Loucy (cell line): ENCODE measurements at regions not wholly inside any gene's neighbourhood (a gene's known extent, or its start where the extent isn't known, plus 50 kb on each side); places are given as distances from the start of the nearest gene placed in this dataset.

Experiments used
- H2AFZ ChIP-seq: fragments of 200-600 bp; sonication (generic); 2 replicates; pipeline ENCODE4 v1.6.0; 2016; ENCODE audit warnings: antibody characterized with exemption, mild to moderate bottlenecking, low read length, moderate library complexity
- H3F3A ChIP-seq: fragments of 200-600 bp; 2 replicates; pipeline ENCODE4 v1.6.0; 2016; ENCODE audit warnings: antibody characterized with exemption, low read depth, mild to moderate bottlenecking
- H3K27me3 ChIP-seq: fragments of 200-600 bp; sonication (generic); 2 replicates; pipeline ENCODE4 v1.6.1; 2014; ENCODE audit warnings: low read length, mild to moderate bottlenecking; ENCODE audit not compliant: insufficient read depth, poor library complexity, severe bottlenecking
- H3K36me3 ChIP-seq: fragments of 200-600 bp; sonication (generic); 2 replicates; pipeline ENCODE4 v1.6.1; 2016; ENCODE audit warnings: low read length; ENCODE audit not compliant: insufficient read depth
- H3K4me1 ChIP-seq: fragments of 200-600 bp; sonication (generic); 2 replicates; pipeline ENCODE4 v1.5.1; 2014; ENCODE audit warnings: low read length, mild to moderate bottlenecking; ENCODE audit not compliant: insufficient read depth, poor library complexity, severe bottlenecking
- H3K4me2 ChIP-seq: fragments of 200-600 bp; sonication (generic); 2 replicates; pipeline ENCODE4 v1.6.0; 2014; ENCODE audit warnings: antibody characterized with exemption, low read length, low read depth, mild to moderate bottlenecking; ENCODE audit not compliant: poor library complexity, severe bottlenecking
- H3K4me3 ChIP-seq: fragments of 200-600 bp; sonication (generic); 2 replicates; pipeline ENCODE4 v1.5.1; 2014; ENCODE audit warnings: low read length, mild to moderate bottlenecking, mixed read lengths; ENCODE audit not compliant: poor library complexity, severe bottlenecking
- H3K79me2 ChIP-seq: fragments of 200-600 bp; sonication (generic); 2 replicates; pipeline ENCODE4 v1.6.1; 2014; ENCODE audit warnings: low read length; ENCODE audit not compliant: insufficient read depth
- H3K9ac ChIP-seq: fragments of 200-600 bp; sonication (generic); 2 replicates; pipeline ENCODE4 v1.6.0; 2014; ENCODE audit warnings: mild to moderate bottlenecking, low read depth, low read length, moderate library complexity; ENCODE audit not compliant: poor library complexity, severe bottlenecking
- H3K9me2 ChIP-seq: fragments of 200-600 bp; sonication (generic); replicated peaks from 2 replicates; pipeline ENCODE4 v1.6.1; 2016; ENCODE audit warnings: low read depth, low read length, mixed read lengths
- H3K9me3 ChIP-seq: fragments of 200-600 bp; sonication (generic); 2 replicates; pipeline ENCODE4 v1.6.1; 2014; ENCODE audit warnings: mild to moderate bottlenecking, antibody characterized with exemption, low read length, low read depth; ENCODE audit not compliant: insufficient read depth
- H4K20me1 ChIP-seq: fragments of 200-600 bp; sonication (generic); 2 replicates; pipeline ENCODE4 v1.6.0; 2014; ENCODE audit warnings: antibody characterized with exemption, low read length, mild to moderate bottlenecking; ENCODE audit not compliant: insufficient read depth, poor library complexity, severe bottlenecking
- EZH2phosphoT487 ChIP-seq: fragments of 200-600 bp; IDR thresholded peaks from 2 replicates; pipeline ENCODE4 v1.6.1; 2018; ENCODE audit warnings: antibody characterized with exemption, mild to moderate bottlenecking, moderate library complexity, borderline replicate concordance
- TF ChIP-seq, protein P1 (sequence below): fragments of 200-600 bp; sonication (generic); conservative IDR thresholded peaks from 2 replicates; pipeline ENCODE4 v1.5.1; 2014; ENCODE audit warnings: mild to moderate bottlenecking, antibody characterized with exemption, low read length

GRCh38 chr2:120653871-120654270 lies 81.8 kb upstream of the GLI2 start:
- H3F3A ChIP-seq, result no peaks in the 10 kb centered on the region
- no peaks in the 10 kb centered on the region for H4K20me1 ChIP-seq
- no peak overlapping the region for H3K9ac ChIP-seq
- no peaks in the 10 kb centered on the region for H3K36me3 ChIP-seq
- TF ChIP-seq, protein P1, sequence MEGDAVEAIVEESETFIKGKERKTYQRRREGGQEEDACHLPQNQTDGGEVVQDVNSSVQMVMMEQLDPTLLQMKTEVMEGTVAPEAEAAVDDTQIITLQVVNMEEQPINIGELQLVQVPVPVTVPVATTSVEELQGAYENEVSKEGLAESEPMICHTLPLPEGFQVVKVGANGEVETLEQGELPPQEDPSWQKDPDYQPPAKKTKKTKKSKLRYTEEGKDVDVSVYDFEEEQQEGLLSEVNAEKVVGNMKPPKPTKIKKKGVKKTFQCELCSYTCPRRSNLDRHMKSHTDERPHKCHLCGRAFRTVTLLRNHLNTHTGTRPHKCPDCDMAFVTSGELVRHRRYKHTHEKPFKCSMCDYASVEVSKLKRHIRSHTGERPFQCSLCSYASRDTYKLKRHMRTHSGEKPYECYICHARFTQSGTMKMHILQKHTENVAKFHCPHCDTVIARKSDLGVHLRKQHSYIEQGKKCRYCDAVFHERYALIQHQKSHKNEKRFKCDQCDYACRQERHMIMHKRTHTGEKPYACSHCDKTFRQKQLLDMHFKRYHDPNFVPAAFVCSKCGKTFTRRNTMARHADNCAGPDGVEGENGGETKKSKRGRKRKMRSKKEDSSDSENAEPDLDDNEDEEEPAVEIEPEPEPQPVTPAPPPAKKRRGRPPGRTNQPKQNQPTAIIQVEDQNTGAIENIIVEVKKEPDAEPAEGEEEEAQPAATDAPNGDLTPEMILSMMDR, result no peak
- no peak for TF ChIP-seq EZH2phosphoT487
- no peaks in the 10 kb centered on the region for H3K9me2 ChIP-seq
- H3K79me2 ChIP-seq, result no peaks in the 10 kb centered on the region
- H3K4me3 ChIP-seq, result no peak overlapping the region
- no peak overlapping the region for H3K4me2 ChIP-seq
- no peaks in the 10 kb centered on the region for H3K4me1 ChIP-seq
- no peak overlapping the region for H2AFZ ChIP-seq
- H3K9me3 ChIP-seq, result peaks cover 6% of the 10 kb centered on the region; the same call in 1 of the 2 replicates
- no peaks in the 10 kb centered on the region for H3K27me3 ChIP-seq

GRCh38 chr2:120654381-120655134 lies 81.1 kb upstream of the GLI2 start:
- Histone ChIP-seq H3K79me2 (no peaks in the 10 kb centered on the region), H3K27me3 (no peaks in the 10 kb centered on the region), H2AFZ (no peak overlapping the region), H3K4me1 (no peaks in the 10 kb centered on the region), H3K36me3 (no peaks in the 10 kb centered on the region), H3K9me2 (no peaks in the 10 kb centered on the region), H3K9me3 (peaks cover 6% of the 10 kb centered on the region; the same call in 1 of the 2 replicates), H3K9ac (no peak overlapping the region), H3K4me3 (no peak overlapping the region), H3F3A (no peaks in the 10 kb centered on the region), H3K4me2 (no peak overlapping the region), H4K20me1 (no peaks in the 10 kb centered on the region)
- no peak for TF ChIP-seq EZH2phosphoT487
- TF ChIP-seq, protein P1, result no peak

DNA sequence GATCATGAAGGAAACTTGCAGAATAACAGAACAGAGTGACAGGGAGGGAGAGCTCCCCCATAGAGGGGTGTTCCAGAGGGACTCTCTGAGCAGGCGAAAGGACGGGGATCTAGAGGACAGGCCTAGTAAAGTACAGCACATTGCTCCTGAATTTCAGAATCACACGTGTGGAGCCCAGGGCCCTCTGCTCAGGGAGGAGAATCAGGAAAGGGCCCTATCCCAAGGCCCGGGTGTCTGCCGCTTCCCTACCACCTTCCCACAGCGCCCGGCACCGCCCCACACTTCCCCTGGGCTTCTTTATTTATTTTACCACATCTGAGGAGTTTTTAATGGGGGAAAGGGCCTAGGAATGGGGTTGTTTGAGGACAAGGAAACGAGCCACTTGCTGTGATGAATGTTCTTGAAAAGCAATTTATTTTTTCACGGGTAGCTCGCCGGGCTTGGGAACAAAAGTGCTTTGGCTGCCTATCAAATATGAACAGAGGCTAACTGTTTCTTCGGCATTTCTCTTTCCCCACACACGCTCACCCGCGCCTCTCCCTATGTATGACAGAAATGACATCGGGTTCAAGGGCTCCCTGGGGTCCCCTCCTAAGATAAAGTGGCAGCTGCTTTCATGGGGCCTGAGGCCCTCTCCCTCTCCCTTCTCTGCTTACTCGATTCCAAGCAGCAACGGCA lies 79.3 kb upstream of the GLI2 start:
- no peak overlapping the region for H3K4me2 ChIP-seq
- no peak overlapping the region for H2AFZ ChIP-seq
- no peaks in the 10 kb centered on the region for H3F3A ChIP-seq
- no peaks in the 10 kb centered on the region for H4K20me1 ChIP-seq
- no peaks in the 10 kb centered on the region for H3K9me2 ChIP-seq
- no peaks in the 10 kb centered on the region for H3K27me3 ChIP-seq
- no peaks in the 10 kb centered on the region for H3K36me3 ChIP-seq
- no peak overlapping the region for H3K4me3 ChIP-seq
- H3K9me3 ChIP-seq, result no peaks in the 10 kb centered on the region
- H3K9ac ChIP-seq, result no peak overlapping the region
- TF ChIP-seq EZH2phosphoT487, result no peak
- TF ChIP-seq, protein P1, result no peak
- no peaks in the 10 kb centered on the region for H3K4me1 ChIP-seq
- no peaks in the 10 kb centered on the region for H3K79me2 ChIP-seq
